IMR-90 (cell line): ENCODE measurements at regions not wholly inside any gene's neighbourhood (a gene's known extent, or its start where the extent isn't known, plus 50 kb on each side); places are given as distances from the start of the nearest gene placed in this dataset.

Experiments used
- ATAC-seq: fragments of 200-7000 bp; cut with Tn5 transposase; 2 replicates; pipeline ENCODE4 v1.9.1; 2020; ENCODE audit warnings: low read depth, mild to moderate bottlenecking, moderate library complexity
- BruUV-seq: library from RNA; stranded (reverse); fragments of 400-500 nt; replicated peaks from 2 replicates; lab custom pipeline; 2021; lab: Mats Ljungman, UMichigan
- CTCF ChIA-PET: fragments of 300-600 bp; formaldehyde crosslinking; extraction: SDS; loops from one replicate; lab custom pipeline; 2021; ENCODE audit warnings: antibody characterized with exemption; lab: Yijun Ruan, JAX
- POLR2A ChIA-PET: fragments of 300-600 bp; sonication (Branson Sonifier 250); formaldehyde crosslinking; loops from one replicate; lab custom pipeline; 2022; ENCODE audit warnings: antibody characterized with exemption; ENCODE audit not compliant: unreplicated experiment; lab: Charles Lee
- DNase-seq: peaks from one replicate; pipeline ENCODE4 v3.0.0; 2013
- H2AFZ ChIP-seq: replicated peaks from 2 replicates; pipeline ENCODE3; 2013; ENCODE audit warnings: low read length, mild to moderate bottlenecking; ENCODE audit not compliant: poor library complexity
- H2AK5ac ChIP-seq: 2 replicates; pipeline ENCODE4 v1.6.1; 2013; ENCODE audit warnings: low read depth, low read length, inconsistent platforms
- H2AK9ac ChIP-seq: replicated peaks from 2 replicates; pipeline ENCODE3; 2013; ENCODE audit warnings: mild to moderate bottlenecking, low read depth, low read length, moderate library complexity; ENCODE audit not compliant: poor library complexity
- H2BK120ac ChIP-seq: 2 replicates; pipeline ENCODE4 v1.6.1; 2013; ENCODE audit warnings: low read depth, low read length, inconsistent platforms
- H2BK15ac ChIP-seq: 3 replicates; pipeline ENCODE4 v1.6.1; 2013; ENCODE audit warnings: low read depth, low read length, inconsistent platforms
- H2BK20ac ChIP-seq: 2 replicates; pipeline ENCODE4 v1.6.1; 2013; ENCODE audit warnings: low read depth, mild to moderate bottlenecking, inconsistent platforms, low read length, moderate library complexity
- H2BK5ac ChIP-seq: 2 replicates; pipeline ENCODE4 v1.6.1; 2013; ENCODE audit warnings: mild to moderate bottlenecking, low read depth, low read length, inconsistent platforms; ENCODE audit not compliant: poor library complexity, severe bottlenecking
- H3K14ac ChIP-seq: replicated peaks from 2 replicates; pipeline ENCODE4 v1.6.1; 2013; ENCODE audit warnings: low read depth, low read length, inconsistent platforms
- H3K18ac ChIP-seq: 2 replicates; pipeline ENCODE4 v1.6.1; 2013; ENCODE audit warnings: low read depth, low read length, control low read depth
- H3K23ac ChIP-seq: 2 replicates; pipeline ENCODE4 v1.6.1; 2013; ENCODE audit warnings: low read depth, low read length, inconsistent platforms
- H3K27ac ChIP-seq: 2 replicates; pipeline ENCODE4 v1.5.1; 2013; ENCODE audit warnings: mild to moderate bottlenecking, control low read depth, low read length; ENCODE audit not compliant: insufficient read depth
- H3K27me3 ChIP-seq: 2 replicates; pipeline ENCODE4 v1.6.1; 2013; ENCODE audit warnings: low read length; ENCODE audit not compliant: control insufficient read depth, insufficient read depth
- H3K36me3 ChIP-seq: 2 replicates; pipeline ENCODE4 v1.6.1; 2013; ENCODE audit warnings: low read length, mixed read lengths; ENCODE audit not compliant: control insufficient read depth, insufficient read depth
- H3K4ac ChIP-seq: 2 replicates; pipeline ENCODE4 v1.6.1; 2013; ENCODE audit warnings: low read depth, low read length, inconsistent platforms
- H3K4me1 ChIP-seq: 2 replicates; pipeline ENCODE4 v1.6.1; 2013; ENCODE audit warnings: low read length, mixed read lengths; ENCODE audit not compliant: control insufficient read depth, insufficient read depth
- H3K4me2 ChIP-seq: 2 replicates; pipeline ENCODE4 v1.6.1; 2013; ENCODE audit warnings: low read depth, mild to moderate bottlenecking, control low read depth, low read length, moderate library complexity
- H3K4me3 ChIP-seq: 2 replicates; pipeline ENCODE4 v1.5.1; 2013; ENCODE audit warnings: low read depth, mild to moderate bottlenecking, control low read depth, low read length, moderate library complexity; ENCODE audit not compliant: insufficient read depth
- H3K56ac ChIP-seq: 2 replicates; pipeline ENCODE4 v1.6.1; 2013; ENCODE audit warnings: low read length, inconsistent platforms; ENCODE audit not compliant: insufficient read depth; ENCODE audit errors: extremely low read depth
- H3K79me1 ChIP-seq, 2 experiments: 2 replicates each; pipeline ENCODE4 v1.6.1; 2013; ENCODE audit warnings: low read length in 2 of 2, inconsistent platforms in 1 of 2, low read depth in 1 of 2
- H3K9ac ChIP-seq: 2 replicates; pipeline ENCODE4 v1.6.1; 2013; ENCODE audit warnings: low read depth, low read length, control low read depth
- H3K9me1 ChIP-seq: 2 replicates; pipeline ENCODE4 v1.6.1; 2013; ENCODE audit warnings: low read length, inconsistent platforms; ENCODE audit not compliant: insufficient read depth
- H3K9me3 ChIP-seq: 2 replicates; pipeline ENCODE4 v1.6.1; 2013; ENCODE audit warnings: low read length; ENCODE audit not compliant: control insufficient read depth, insufficient read depth
- H4K20me1 ChIP-seq: 2 replicates; pipeline ENCODE4 v1.6.1; 2013; ENCODE audit warnings: low read length, inconsistent platforms; ENCODE audit not compliant: insufficient read depth
- H4K5ac ChIP-seq: 2 replicates; pipeline ENCODE4 v1.6.1; 2013; ENCODE audit warnings: mild to moderate bottlenecking, low read depth, low read length, control low read depth
- H4K8ac ChIP-seq, 2 experiments: 2 replicates each; pipeline ENCODE4 v1.6.1; 2013; ENCODE audit warnings: low read depth in 2 of 2, low read length in 2 of 2, control low read depth in 1 of 2, inconsistent platforms in 1 of 2
- H4K91ac ChIP-seq: 2 replicates; pipeline ENCODE4 v1.6.1; 2013; ENCODE audit warnings: low read depth, low read length, inconsistent platforms; ENCODE audit not compliant: insufficient read depth
- MAZ ChIP-seq: IDR thresholded peaks from 2 replicates; pipeline ENCODE4 v1.6.1; 2012; ENCODE audit warnings: low read depth, mild to moderate bottlenecking, low read length, improper control_type of control experiment, moderate library complexity, borderline replicate concordance
- NFE2L2 ChIP-seq: fragments of 150-350 bp; IDR thresholded peaks from 2 replicates; pipeline ENCODE4 v1.6.1; 2016; ENCODE audit warnings: low read depth, mild to moderate bottlenecking, low read length
- RAD21 ChIP-seq: IDR thresholded peaks from 2 replicates; pipeline ENCODE4 v1.6.1; 2012; ENCODE audit warnings: low read length, improper control_type of control experiment
- SMC3 ChIP-seq: fragments of 150-350 bp; IDR thresholded peaks from 2 replicates; pipeline ENCODE4 v1.6.1; 2016; ENCODE audit warnings: low read depth, mild to moderate bottlenecking, antibody characterized with exemption, low read length, moderate library complexity
- WGBS, 2 experiments: methylation state at CpG; one replicate each; pipeline versions ENCODE4 v1.1.5 to v1.1.7; 2013; ENCODE audit warnings: missing lambda C conversion rate in 2 of 2; ENCODE audit not compliant: insufficient read length in 1 of 2; ENCODE audit errors: extremely low coverage in 2 of 2; 5-methylcytosine and 5-hydroxymethylcytosine counted together
- dilution Hi-C: fragments of 300-500 bp; cut with HindIII; formaldehyde crosslinking; loops from one replicate; pipeline ENCODE4 v1.14.3; 2018; ENCODE audit warnings: low sequenced_read_pairs; ENCODE audit not compliant: unreplicated experiment
- in situ Hi-C: fragments of 300-500 bp; cut with MboI; formaldehyde crosslinking; loops from 3 replicates; pipeline ENCODE4 v1.14.3; 2019; ENCODE audit warnings: low sequenced_read_pairs, inconsistent platforms, mixed read lengths
- intact Hi-C: fragments of 100-400 bp; cut with micrococcal nuclease; formaldehyde crosslinking; loops from 2 replicates; pipeline ENCODE4 v1.10.0; 2022

DNA sequence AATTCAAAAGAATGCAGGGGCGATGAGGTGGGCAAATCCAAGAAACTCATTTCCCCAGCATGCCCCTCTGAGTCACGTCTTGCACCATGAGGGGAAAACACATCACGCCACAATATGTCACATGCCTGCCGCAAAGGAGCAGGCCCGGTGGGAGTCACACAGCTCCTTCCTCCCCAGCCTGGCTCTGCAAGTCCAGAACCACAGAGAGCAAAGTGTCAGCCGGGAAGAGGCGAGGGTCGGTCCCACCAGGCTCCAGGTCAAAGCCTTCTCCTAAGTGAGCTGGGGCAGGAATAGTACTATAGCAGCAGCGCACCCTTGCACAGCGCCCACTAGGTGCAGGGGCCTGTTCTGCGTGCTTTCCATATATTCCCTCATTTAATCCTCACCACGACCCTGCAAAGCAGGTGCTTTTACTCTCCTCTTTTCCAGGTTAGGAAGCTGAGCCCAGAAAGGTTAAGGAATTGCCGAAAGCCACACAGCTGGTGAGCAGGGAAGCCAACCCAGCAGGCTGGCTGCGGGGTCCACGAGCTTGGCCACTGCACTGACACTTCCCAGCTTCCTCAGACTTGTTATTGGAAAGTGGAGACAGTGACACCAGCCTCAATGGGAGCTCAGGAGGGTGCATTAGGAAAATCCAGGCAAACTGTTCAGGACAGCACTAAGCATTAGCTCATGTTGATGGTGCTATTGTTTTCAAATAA lies 94.0 kb upstream of the ZMIZ1 start (continued):
- TF ChIP-seq RAD21 (0 out of 2 replicates have a peak, but pooled peaks have one; percentile 10), MAZ (no peak; the same call in none of the 2 replicates)

DNA sequence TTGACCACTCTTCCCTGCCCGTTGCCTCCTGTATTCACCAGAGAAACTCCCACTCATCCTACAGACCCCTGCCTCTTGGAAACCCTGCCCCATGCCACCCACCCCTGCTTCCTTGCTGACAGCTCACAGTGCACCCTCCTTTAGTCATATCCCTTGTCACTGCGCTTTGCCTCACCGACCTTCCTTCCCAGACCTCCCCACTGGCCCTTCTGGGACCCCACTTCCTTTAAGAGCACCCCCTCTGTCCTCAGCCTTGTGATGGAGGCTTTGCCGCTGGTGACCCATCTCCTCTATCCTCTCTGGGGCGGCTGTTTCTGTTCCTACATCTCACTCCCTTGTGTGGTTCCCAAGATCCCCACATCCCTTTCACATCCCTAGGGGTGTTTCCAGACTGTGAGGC lies 92.8 kb upstream of the ZMIZ1 start:
- Histone ChIP-seq H3K36me3 (no peaks in the 10 kb centered on the region), H2BK120ac (peak overlapping the region; percentile 93), H3K9ac (no peak overlapping the region), H2AK5ac (peak overlapping the region; percentile 84; the same call in 1 of the 2 replicates), H3K14ac (peak overlapping the region; percentile 85; the same call in 1 of the 2 replicates), H3K56ac (no peak overlapping the region), H2BK5ac (no peak overlapping the region), H4K20me1 (no peaks in the 10 kb centered on the region; the same call in 1 of the 2 replicates), H3K27me3 (peaks cover 2% of the 10 kb centered on the region; the same call in 1 of the 2 replicates), H3K4me1 (peaks cover 39% of the 10 kb centered on the region), H3K9me1 (peaks cover 33% of the 10 kb centered on the region), H3K4me3 (no peak overlapping the region), H3K27ac (no peak overlapping the region), H2BK15ac (peak overlapping the region; percentile 61; the same call in 2 of the 3 replicates), H3K18ac (peak overlapping the region; percentile 12; the same call in 1 of the 2 replicates), H4K8ac (peak overlapping the region; percentile 19 to 43; a peak in 2 of 4 replicates), H3K9me3 (no peaks in the 10 kb centered on the region), H4K91ac (peak overlapping the region; percentile 95), H2AFZ (no peak overlapping the region), H3K4me2 (no peak overlapping the region), H2AK9ac (no peak overlapping the region), H2BK20ac (0 out of 2 replicates have a peak overlapping the region, but pooled peaks have one; percentile 85), H4K5ac (no peak overlapping the region), H3K23ac (peak overlapping the region; percentile 26; the same call in 1 of the 2 replicates), H3K79me1 (peaks cover 5 to 21% of the 10 kb centered on the region in 2 experiments; a peak in 3 of 4 replicates), H3K4ac (peak overlapping the region; percentile 87)
- BruUV-seq, result no TSS peak
- dilution Hi-C loops (no loop called here), intact Hi-C loops (loop anchor here (10.0 kb wide), 2 partner anchors 671 to 761 kb away; no protein-coding TSS in a partner anchor), in situ Hi-C loops (no loop called here)
- TF ChIP-seq NFE2L2 (no peak), SMC3 (no peak), MAZ (no peak)
- ATAC-seq, result no peak
- POLR2A ChIA-PET, result no interaction called here
- CTCF ChIA-PET, result no interaction called here
- 100% methylated on average over 3 of the region's 5 CpGs; no CpG with 5 or more reads in 1 of the 2 experiments for WGBS, 2 experiments
- no peak for DNase-seq
